GM21717 (cell line): ENCODE measurements at regions not wholly inside any gene's neighbourhood (a gene's known extent, or its start where the extent isn't known, plus 50 kb on each side); places are given as distances from the start of the nearest gene placed in this dataset.
A peak's percentile ranks its signal among the peaks of the same experiment; 100 is the strongest.
"Not testable (repeated sequence)": the region's sequence is repeated elsewhere in the genome, so short reads cannot be mapped to it uniquely, and the experiment has no call there.

ENCODE experiments used
- ATAC-seq: cut with Tn5 transposase; IDR thresholded peaks from one replicate; pipeline ENCODE4 v1.9.1; 2021; ENCODE audit warnings: mild to moderate bottlenecking, moderate library complexity; ENCODE audit not compliant: unreplicated experiment

- peak; percentile 96 for ATAC-seq
Observed at GRCh38 chr11:22920939-22921565, 60.8 kb upstream of the CCDC179 start.

GRCh38 chr11:22922672-22923071, 62.4 kb upstream of the CCDC179 start:
- ATAC-seq = no peak

- no peak for ATAC-seq
Observed at GRCh38 chr11:22923561-22923960, 63.3 kb upstream of the CCDC179 start.

GRCh38 chr11:22926341-22926740, 66.1 kb upstream of the CCDC179 start:
- no peak for ATAC-seq

GRCh38 chr11:22927793-22928192, 67.5 kb upstream of the CCDC179 start:
- no peak for ATAC-seq

GRCh38 chr11:22928207-22928917, 68.1 kb upstream of the CCDC179 start:
- no peak for ATAC-seq

- ATAC-seq = peak; percentile 98
Observed at GRCh38 chr11:22930816-22931594, 70.7 kb upstream of the CCDC179 start.

GRCh38 chr11:22938691-22939090, 78.4 kb upstream of the CCDC179 start:
- no peak for ATAC-seq

GRCh38 chr11:22941544-22941943, 81.3 kb upstream of the CCDC179 start:
- ATAC-seq = not testable (repeated sequence)

GRCh38 chr11:22957786-22958185, 97.5 kb upstream of the CCDC179 start:
- ATAC-seq = no peak

GRCh38 chr11:22974251-22974650, 114.0 kb upstream of the CCDC179 start:
- ATAC-seq = no peak

GRCh38 chr11:22976146-22976545, 115.9 kb upstream of the CCDC179 start:
- no peak for ATAC-seq

GRCh38 chr11:22982903-22983302, 122.6 kb upstream of the CCDC179 start:
- ATAC-seq = no peak

GRCh38 chr11:22984045-22984444, 123.8 kb upstream of the CCDC179 start:
- no peak for ATAC-seq

GRCh38 chr11:22989371-22989770, 129.1 kb upstream of the CCDC179 start:
- ATAC-seq = no peak

- ATAC-seq = no peak
Observed at GRCh38 chr11:22991196-22991595, 130.9 kb upstream of the CCDC179 start.

GRCh38 chr11:23006730-23007129, 146.5 kb upstream of the CCDC179 start:
- ATAC-seq = no peak

GRCh38 chr11:23010790-23011335, 150.6 kb upstream of the CCDC179 start:
- ATAC-seq = no peak

GRCh38 chr11:23012930-23013329, 152.7 kb upstream of the CCDC179 start:
- ATAC-seq = no peak

GRCh38 chr11:23013509-23013908, 153.2 kb upstream of the CCDC179 start:
- ATAC-seq = no peak

GRCh38 chr11:23021287-23021863, 161.1 kb upstream of the CCDC179 start:
- ATAC-seq = no peak
